GM12864 (cell line): ENCODE measurements at regions not wholly inside any gene's neighbourhood (a gene's known extent, or its start where the extent isn't known, plus 50 kb on each side); places are given as distances from the start of the nearest gene placed in this dataset.

Experiments
- DNase-seq: peaks from one replicate; pipeline ENCODE4 v3.0.0-alpha.2; 2011; ENCODE audit warnings: low read depth
- H3K4me3 ChIP-seq: 2 replicates; pipeline ENCODE4 v1.5.1; 2011; ENCODE audit warnings: mild to moderate bottlenecking, low read depth, low read length, control low read depth
- CTCF ChIP-seq: IDR thresholded peaks from 2 replicates; pipeline ENCODE4 v1.5.1; 2011; ENCODE audit warnings: low read depth, mild to moderate bottlenecking, moderate library complexity, low read length, control low read depth, inconsistent platforms; ENCODE audit errors: missing control alignments

- H3K4me3 ChIP-seq = no peak overlapping the region
- no peak for TF ChIP-seq CTCF
- no peak for DNase-seq
Measured at GRCh38 chr2:173754165-173754564, 211.0 kb downstream of the SP3 start.

- no peak overlapping the region for H3K4me3 ChIP-seq
- DNase-seq = no peak
- no peak for TF ChIP-seq CTCF
Measured at GRCh38 chr2:173754837-173755236, 210.3 kb downstream of the SP3 start.

- TF ChIP-seq CTCF = no peak
- DNase-seq = no peak
Measured at GRCh38 chr2:173755798-173756197, 209.4 kb downstream of the SP3 start.

GRCh38 chr2:173759959-173760358 is 205.2 kb downstream of the SP3 start:
- H3K4me3 ChIP-seq = no peak overlapping the region
- no peak for DNase-seq
- TF ChIP-seq CTCF = no peak

More at GRCh38 chr2:173755798-173756197, 209.4 kb downstream of the SP3 start:
- H3K4me3 ChIP-seq = no peak overlapping the region

GRCh38 chr2:173760553-173760952 is 204.6 kb downstream of the SP3 start:
- no peak for DNase-seq
- no peak for TF ChIP-seq CTCF
- no peak overlapping the region for H3K4me3 ChIP-seq

GRCh38 chr2:173761603-173762119 is 203.5 kb downstream of the SP3 start:
- no peak for DNase-seq
- H3K4me3 ChIP-seq = no peak overlapping the region
- no peak for TF ChIP-seq CTCF

GRCh38 chr2:173762221-173762620 is 203.0 kb downstream of the SP3 start:
- no peak for DNase-seq
- no peak overlapping the region for H3K4me3 ChIP-seq
- TF ChIP-seq CTCF = no peak
